GM12878 (cell line): ENCODE measurements at regions not wholly inside any gene's neighbourhood (a gene's known extent, or its start where the extent isn't known, plus 50 kb on each side); places are given as distances from the start of the nearest gene placed in this dataset.

Experiments
- ASH2L ChIP-seq: fragments of 300-600, 200-600 bp; sonication (generic); IDR thresholded peaks from 2 replicates; pipeline ENCODE4 v1.6.1; 2017; ENCODE audit warnings: low read depth, mild to moderate bottlenecking, borderline replicate concordance
- BCL3 ChIP-seq: IDR thresholded peaks from 2 replicates; pipeline ENCODE4 v1.6.1; 2011; ENCODE audit warnings: borderline replicate concordance, low read depth, mild to moderate bottlenecking, moderate library complexity, low read length; ENCODE audit not compliant: insufficient read depth, poor library complexity, severe bottlenecking
- BHLHE40 ChIP-seq, 2 experiments: fragments of 450-650 bp in 1 of 2; IDR thresholded peaks; 2 replicates each; pipeline ENCODE4 v1.6.1; 2011 to 2017; ENCODE audit warnings: low read depth in 2 of 2, borderline replicate concordance in 1 of 2, improper control_type of control experiment in 1 of 2, low read length in 1 of 2, mild to moderate bottlenecking in 1 of 2
- CEBPB ChIP-seq, 2 experiments: fragments of 150-350 bp in 1 of 2; IDR thresholded peaks; 2 replicates each; pipeline ENCODE4 v1.6.1; 2012 to 2014; ENCODE audit warnings: low read depth in 2 of 2, low read length in 2 of 2, borderline replicate concordance in 1 of 2, inconsistent platforms in 1 of 2
- CREB1 ChIP-seq: IDR thresholded peaks from 2 replicates; pipeline ENCODE4 v1.6.1; 2012; ENCODE audit warnings: low read depth, mild to moderate bottlenecking, inconsistent platforms
- ETV6 ChIP-seq, 2 experiments: fragments of 450-650 bp in 1 of 2; IDR thresholded peaks in 1 of 2; conservative IDR thresholded peaks in 1 of 2; 2 replicates each; pipeline ENCODE4 v1.6.1; 2014; ENCODE audit warnings: antibody characterized with exemption in 1 of 2, borderline replicate concordance in 1 of 2, low read depth in 1 of 2, mild to moderate bottlenecking in 1 of 2, moderate library complexity in 1 of 2
- IKZF1 ChIP-seq: fragments of 450-650 bp; conservative IDR thresholded peaks from 2 replicates; pipeline ENCODE4 v1.6.1; 2017; ENCODE audit warnings: antibody characterized with exemption, mild to moderate bottlenecking
- KDM1A ChIP-seq: fragments of 200-600 bp; sonication (generic); IDR thresholded peaks from 2 replicates; pipeline ENCODE4 v1.6.1; 2016; ENCODE audit warnings: borderline replicate concordance
- MTA2 ChIP-seq: fragments of 450-650 bp; IDR thresholded peaks from 2 replicates; pipeline ENCODE4 v1.6.1; 2016; ENCODE audit warnings: low read depth, mild to moderate bottlenecking, moderate library complexity
- NFYB ChIP-seq: IDR thresholded peaks from 2 replicates; pipeline ENCODE4 v1.6.1; 2011; ENCODE audit warnings: low read depth, mild to moderate bottlenecking, low read length, improper control_type of control experiment, moderate library complexity; ENCODE audit not compliant: insufficient read depth
- RAD51 ChIP-seq: fragments of 450-650 bp; IDR thresholded peaks from 2 replicates; pipeline ENCODE4 v1.6.1; 2016; ENCODE audit warnings: moderate library complexity, mild to moderate bottlenecking, inconsistent platforms
- RELA ChIP-seq: fragments of 450-650 bp; IDR thresholded peaks from 2 replicates; pipeline ENCODE4 v1.8.0; 2014; ENCODE audit warnings: borderline replicate concordance; ENCODE audit not compliant: partially characterized antibody
- RELB ChIP-seq: fragments of 450-650 bp; IDR thresholded peaks from 2 replicates; pipeline ENCODE4 v1.6.1; 2017; ENCODE audit warnings: low read depth, mild to moderate bottlenecking, moderate library complexity
- SMAD5 ChIP-seq: IDR thresholded peaks from 2 replicates; pipeline ENCODE4 v1.6.1; 2016; ENCODE audit warnings: antibody characterized with exemption, low read depth
- USF1 ChIP-seq: IDR thresholded peaks from 2 replicates; pipeline ENCODE4 v1.6.1; 2011; ENCODE audit warnings: borderline replicate concordance, low read depth, mild to moderate bottlenecking, moderate library complexity, mixed read lengths, low read length; ENCODE audit not compliant: insufficient read depth; ENCODE audit errors: extremely low read length
- ZBTB4 ChIP-seq: fragments of 450-650 bp; formaldehyde crosslinking; IDR thresholded peaks from 2 replicates; pipeline ENCODE4 v1.4.0; 2022; ENCODE audit warnings: mild to moderate bottlenecking, moderate library complexity
- ZBTB40 ChIP-seq: fragments of 450-650 bp; IDR thresholded peaks from 2 replicates; pipeline ENCODE4 v1.6.1; 2016; ENCODE audit warnings: mild to moderate bottlenecking, moderate library complexity, borderline replicate concordance
- ZNF24 ChIP-seq: fragments of 450-650 bp; IDR thresholded peaks from 2 replicates; pipeline ENCODE4 v1.6.1; 2017; ENCODE audit warnings: antibody characterized with exemption, mild to moderate bottlenecking
- ZSCAN29 ChIP-seq: fragments of 450-650 bp; IDR thresholded peaks from 2 replicates; pipeline ENCODE4 v1.6.1; 2017; ENCODE audit warnings: mild to moderate bottlenecking, moderate library complexity

- TF ChIP-seq ZBTB40 (no peak), KDM1A (no peak), ZNF24 (no peak), USF1 (no peak), NFYB (no peak), ZSCAN29 (no peak), CREB1 (no peak), IKZF1 (no peak; the same call in 1 of the 2 replicates), CEBPB (IDR thresholded peaks at IDR 0.05; ENCODE audit: borderline replicate concordance in 1 of 2, low read depth in 2 of 2, low read length in 2 of 2) (no peak), ZBTB4 (CRISPR knock-in tag) (no peak), MTA2 (peak; percentile 99), BHLHE40 (IDR thresholded peaks at IDR 0.05; ENCODE audit: borderline replicate concordance in 1 of 2, low read depth in 2 of 2, low read length in 1 of 2) (no peak; a peak in 1 of 4 replicates), RELB (no peak), ETV6 (conservative IDR thresholded peaks at IDR 0.05 in 1 of 2, IDR thresholded peaks at IDR 0.05 in 1 of 2; ENCODE audit: borderline replicate concordance in 1 of 2, low read depth in 1 of 2) (no peak), RAD51 (no peak), ASH2L (no peak), RELA (peak; percentile 24), BCL3 (no peak), SMAD5 (no peak)
Observed at GRCh38 chr20:54345301-54345724, 130.1 kb upstream of the DOK5 start (continued).
